Myocyte (in vitro differentiated cells): ENCODE measurements at regions not wholly inside any gene's neighbourhood (a gene's known extent, or its start where the extent isn't known, plus 50 kb on each side); places are given as distances from the start of the nearest gene placed in this dataset.

Source experiments
- DNase-seq: peaks from one replicate; pipeline ENCODE4 v3.0.0-alpha.2; 2012; ENCODE audit warnings: low read depth

- no peak for DNase-seq
Measured at GRCh38 chr18:73462092-73462491, 594.3 kb upstream of the NETO1 start.

GRCh38 chr18:73461780-73462059 lies 593.9 kb upstream of the NETO1 start:
- DNase-seq = no peak

DNA sequence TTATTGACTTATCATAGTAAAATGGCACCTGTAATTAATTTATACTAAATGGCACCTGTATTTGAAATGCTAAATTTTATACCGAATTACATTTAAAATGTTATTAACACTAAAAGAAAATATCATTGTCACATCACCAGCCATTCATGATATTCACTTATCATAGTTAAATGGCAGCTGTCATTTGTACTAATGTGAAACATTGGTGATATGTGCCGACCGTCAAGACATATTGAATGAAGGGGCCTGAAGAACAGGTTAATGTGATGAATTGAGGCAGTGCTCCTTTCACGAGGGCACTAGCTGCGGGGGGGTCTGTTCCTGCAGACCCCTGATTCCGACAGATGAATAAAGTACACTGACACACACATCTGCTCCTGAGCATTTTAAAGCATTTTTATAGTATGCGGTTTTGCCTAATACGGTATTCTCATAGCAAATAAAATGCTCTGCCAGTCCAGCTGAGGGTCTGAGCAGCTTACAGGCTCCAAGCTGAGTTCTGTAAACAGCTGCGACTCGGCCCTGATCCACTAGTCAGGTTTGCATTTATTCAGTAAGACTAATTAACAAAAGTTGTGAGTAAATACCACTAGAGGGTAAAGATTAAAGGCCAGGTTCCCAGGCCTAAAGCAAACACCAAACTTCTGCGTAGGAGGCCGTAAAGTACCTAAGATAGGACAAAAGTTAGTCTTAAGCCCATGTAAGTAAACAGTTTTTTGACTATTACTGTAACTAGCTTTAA lies 593.4 kb upstream of the NETO1 start:
- no peak for DNase-seq

DNA sequence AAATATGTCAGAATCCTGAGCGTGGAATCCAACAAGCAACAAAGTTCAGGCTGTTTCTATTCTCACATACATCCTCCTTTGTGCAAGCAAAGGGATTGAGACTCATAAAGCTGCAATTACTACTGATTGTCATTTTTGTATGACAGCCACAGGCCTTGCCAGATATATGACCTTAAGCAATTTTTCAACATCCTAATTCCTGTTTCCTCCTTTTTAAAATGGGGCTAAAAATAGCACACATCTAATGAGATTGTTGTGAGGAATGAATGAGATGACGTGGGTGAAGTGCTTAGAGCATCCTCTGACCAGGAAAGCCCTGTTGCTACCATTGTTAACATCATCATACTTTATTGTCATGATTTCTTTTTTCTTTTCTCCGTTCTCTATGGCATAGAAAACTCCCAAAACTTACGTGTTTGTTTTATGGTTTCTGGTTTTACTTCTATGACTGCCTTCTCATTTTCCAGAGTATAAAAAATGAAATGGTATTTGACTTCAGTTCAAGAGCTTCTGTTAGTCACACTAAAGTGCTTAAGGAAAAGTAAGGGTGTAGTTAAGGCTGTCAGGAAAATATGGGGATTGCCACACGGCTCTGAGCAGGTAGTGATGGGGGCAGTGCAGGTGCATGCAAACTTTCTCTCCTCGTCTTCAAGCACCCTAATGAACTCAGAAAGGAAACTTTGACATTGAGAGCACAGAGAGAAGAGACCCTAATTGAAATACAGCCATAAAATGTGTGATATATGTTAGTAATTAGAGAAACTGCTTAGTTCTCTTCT lies 590.6 kb upstream of the NETO1 start:
- DNase-seq = no peak

DNA sequence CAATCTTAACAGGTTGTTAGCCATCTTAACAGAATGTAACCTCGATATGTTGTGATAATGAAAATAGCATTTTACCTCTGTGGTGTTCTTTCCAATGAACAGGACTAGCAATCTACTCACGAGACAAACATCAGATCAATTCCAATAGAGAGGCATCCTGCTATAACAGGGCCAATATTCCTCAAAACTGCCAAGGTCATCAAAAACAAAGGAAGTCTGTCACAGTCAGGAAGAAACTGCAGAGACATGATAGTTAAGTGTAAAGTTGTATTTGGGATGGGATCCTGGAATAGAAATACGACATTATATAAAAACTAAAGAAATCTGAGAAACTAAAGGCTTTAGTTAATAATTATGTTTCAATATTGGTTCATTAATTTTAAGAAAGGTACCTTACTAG lies 588.9 kb upstream of the NETO1 start:
- no peak for DNase-seq

- DNase-seq = no peak
Measured at GRCh38 chr18:73452866-73453265, 585.1 kb upstream of the NETO1 start.

GRCh38 chr18:73446502-73446901 lies 578.7 kb upstream of the NETO1 start:
- DNase-seq = no peak

- no peak for DNase-seq
Measured at GRCh38 chr18:73431620-73432019, 563.8 kb upstream of the NETO1 start.

- no peak for DNase-seq
Measured at GRCh38 chr18:73421010-73421409, 553.2 kb upstream of the NETO1 start.

GRCh38 chr18:73419531-73419930 lies 551.7 kb upstream of the NETO1 start:
- no peak for DNase-seq

GRCh38 chr18:73414598-73414997 lies 546.8 kb upstream of the NETO1 start:
- DNase-seq = no peak

DNA sequence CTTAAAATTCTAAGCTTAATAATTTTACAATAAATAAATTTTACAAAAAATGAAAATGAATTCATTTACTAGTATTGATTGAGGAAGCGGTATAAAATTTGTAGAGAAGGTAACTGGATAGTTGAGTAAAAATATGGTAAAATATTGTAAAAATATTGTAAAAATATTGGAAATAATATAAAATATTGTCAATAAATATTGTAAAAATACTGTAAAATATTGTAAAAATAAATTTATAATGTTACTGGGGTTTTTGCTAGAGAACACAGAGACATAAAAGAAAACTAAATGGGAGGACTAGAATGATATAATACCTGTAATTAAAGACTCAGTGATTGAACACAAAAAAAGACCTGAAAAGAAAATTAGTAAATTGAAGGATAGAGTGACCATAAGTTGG lies 546.3 kb upstream of the NETO1 start:
- no peak for DNase-seq

GRCh38 chr18:73409242-73409641 lies 541.5 kb upstream of the NETO1 start:
- DNase-seq = no peak

DNA sequence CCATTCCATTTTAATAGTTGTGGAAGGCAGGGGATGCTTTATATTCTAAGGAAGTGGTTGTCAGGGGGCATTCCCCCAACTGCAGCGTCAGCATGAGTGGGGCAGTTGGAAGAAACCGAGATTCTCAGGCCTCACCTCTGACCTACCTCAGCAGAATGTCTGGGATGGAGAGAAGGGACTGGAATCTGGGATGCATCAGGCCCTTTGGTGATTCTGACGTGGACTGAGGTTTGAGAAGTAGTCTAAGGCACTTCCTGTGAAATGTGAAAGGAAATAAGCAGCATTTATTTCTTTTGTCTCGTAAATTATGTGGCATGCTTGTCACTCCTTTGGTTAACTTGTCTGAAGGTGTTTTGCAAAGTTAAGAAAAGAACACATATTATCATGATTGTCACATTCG lies 540.7 kb upstream of the NETO1 start:
- DNase-seq = no peak

GRCh38 chr18:73407506-73407905 lies 539.7 kb upstream of the NETO1 start:
- DNase-seq = no peak

DNA sequence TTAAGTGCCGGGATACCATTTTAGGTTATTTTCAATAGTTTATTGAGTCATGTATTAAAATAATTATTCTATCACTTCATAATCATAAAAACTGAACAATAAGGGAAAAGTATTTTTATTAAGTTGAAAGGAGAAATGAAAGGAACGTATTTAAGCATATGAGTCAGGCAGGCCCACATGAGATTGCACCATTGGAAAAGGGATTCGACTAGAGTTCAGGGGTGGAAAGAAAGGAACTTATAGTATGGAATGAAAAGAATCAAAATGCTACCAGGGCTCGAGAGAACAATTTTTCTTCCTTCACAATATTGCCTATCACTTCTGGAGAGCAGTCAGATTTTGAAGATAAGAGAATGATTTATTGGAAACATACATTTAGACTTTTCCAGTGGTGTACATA lies 516.5 kb upstream of the NETO1 start:
- no peak for DNase-seq

GRCh38 chr18:73381699-73382036 lies 513.9 kb upstream of the NETO1 start:
- DNase-seq = no peak

DNA sequence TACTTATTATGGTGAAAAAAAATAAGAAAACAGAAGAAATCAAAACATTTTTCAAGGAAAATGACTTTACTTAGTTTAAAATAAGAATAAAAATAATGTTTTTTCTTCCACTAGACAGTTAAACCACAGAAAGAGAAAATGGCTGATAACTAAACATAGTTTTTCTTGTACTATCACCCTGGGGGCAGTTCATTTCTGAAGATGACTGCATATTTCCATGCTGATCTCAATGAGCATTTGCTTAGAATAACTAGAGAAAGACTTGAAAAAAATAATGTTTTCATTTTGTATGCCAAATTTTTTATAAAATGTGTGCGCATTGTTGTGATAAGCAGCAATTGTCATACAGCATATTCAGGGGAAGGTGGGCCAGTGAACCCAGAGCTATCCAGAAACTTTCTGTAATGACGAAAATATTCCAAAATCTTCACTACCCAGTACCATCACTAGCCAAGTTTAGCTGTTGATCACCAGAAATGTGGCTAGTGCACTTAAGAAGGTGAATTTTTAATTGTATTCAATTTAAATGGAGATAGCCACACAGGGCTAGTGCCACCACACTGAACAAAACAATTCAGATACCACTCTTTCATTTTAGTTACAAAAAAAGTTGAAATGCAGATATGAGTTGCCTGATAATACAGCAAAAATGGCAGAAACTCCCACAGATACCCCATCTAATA lies 513.4 kb upstream of the NETO1 start:
- no peak for DNase-seq

DNA sequence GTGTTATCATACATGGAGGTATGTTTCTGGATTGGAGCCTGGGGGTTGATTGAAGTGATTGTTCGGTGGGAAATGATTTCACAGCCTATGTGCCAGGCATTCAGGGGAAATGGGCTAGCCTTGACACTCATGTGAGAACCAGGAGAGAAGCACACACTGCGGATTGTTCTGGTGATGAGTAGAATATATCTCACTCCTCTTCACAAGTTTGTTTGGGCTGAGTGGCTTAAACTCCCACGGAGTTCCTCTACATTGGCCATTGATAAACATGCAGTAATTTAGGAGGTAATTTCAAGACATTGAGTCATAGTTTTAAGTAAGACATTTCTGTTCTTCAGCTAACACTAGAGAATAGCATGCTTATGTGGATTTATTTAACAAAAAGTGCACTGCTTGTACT lies 498.9 kb upstream of the NETO1 start:
- DNase-seq = no peak

DNA sequence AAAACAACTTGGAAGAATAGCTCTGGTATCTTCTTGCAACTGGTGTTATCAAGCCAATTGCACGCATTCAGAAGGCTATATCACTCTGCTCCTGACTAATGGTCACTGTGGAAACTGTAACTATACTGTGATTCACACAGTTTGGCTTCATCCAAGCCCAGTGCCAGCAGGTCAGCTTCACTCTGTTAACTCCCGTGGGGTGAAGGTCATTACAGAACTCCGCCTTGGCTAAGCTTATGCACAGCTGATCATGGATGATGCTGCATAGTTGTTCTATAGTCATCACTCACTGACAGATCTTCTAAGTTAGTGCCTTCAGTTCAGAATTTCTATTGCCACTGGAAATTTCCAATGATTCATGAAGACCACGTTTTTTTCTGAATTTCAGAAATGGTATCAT lies 497.2 kb upstream of the NETO1 start:
- no peak for DNase-seq

- DNase-seq = no peak
Measured at GRCh38 chr18:73355121-73355520, 487.3 kb upstream of the NETO1 start.

GRCh38 chr18:73352546-73352945 lies 484.8 kb upstream of the NETO1 start:
- DNase-seq = no peak
